ENCODE measurements at regions not wholly inside any gene's neighbourhood (a gene's known extent, or its start where the extent isn't known, plus 50 kb on each side); places are given as distances from the start of the nearest gene placed in this dataset.

DNA sequence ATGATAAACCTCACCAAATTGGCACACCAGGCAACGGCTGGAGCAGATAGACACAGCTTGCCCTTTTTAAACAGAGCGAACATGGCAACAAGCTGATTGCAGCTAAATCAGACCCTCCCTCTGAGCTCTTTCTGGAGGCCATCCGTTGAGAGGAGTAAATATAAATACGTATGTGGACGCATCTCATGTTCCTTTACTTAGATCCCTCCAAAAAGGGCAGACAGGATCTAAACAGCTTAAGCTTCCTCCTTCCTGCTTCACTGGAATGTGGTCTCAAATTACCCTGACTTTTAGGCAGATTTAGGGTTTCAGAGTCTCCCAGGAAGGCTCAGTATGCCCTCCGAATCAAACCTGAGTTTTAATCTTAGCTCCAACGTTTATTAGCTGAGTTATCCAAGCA is 204.7 kb upstream of the GOT2 start:
- Histone ChIP-seq H3K4me1 (ENCODE audit: control insufficient read depth, insufficient read depth, low read length) (no peaks in the 10 kb centered on the region), H3K9me3 (ENCODE audit: control insufficient read depth, insufficient read depth, low read depth, low read length) (no peaks in the 10 kb centered on the region), H3K27ac (ENCODE audit: low read length) (no peak overlapping the region), H3K4me3 (ENCODE audit: low read depth in 2 of 2, low read length in 2 of 2) (no peak overlapping the region), H3K36me3 (ENCODE audit: control insufficient read depth, insufficient read depth, low read length) (no peaks in the 10 kb centered on the region), H3K27me3 (ENCODE audit: control insufficient read depth, insufficient read depth, low read length) (no peaks in the 10 kb centered on the region)
- ChIA-PET POLR2A (no interaction called here), CTCF (no interaction called here)
- in situ Hi-C loops (cut with HindIII; ENCODE audit: low pct_unique_long_range_greater_than_20kb, low sequenced_read_pairs), result no loop called here
- ATAC-seq (no peak), DNase-seq (ENCODE audit: low read depth, low spot score) (no peak)
- no TSS peak for BruUV-seq (replicated peaks)
- intact Hi-C loops (cut with micrococcal nuclease; ENCODE audit: unreplicated experiment), result no loop called here
- TF ChIP-seq, protein P1, sequence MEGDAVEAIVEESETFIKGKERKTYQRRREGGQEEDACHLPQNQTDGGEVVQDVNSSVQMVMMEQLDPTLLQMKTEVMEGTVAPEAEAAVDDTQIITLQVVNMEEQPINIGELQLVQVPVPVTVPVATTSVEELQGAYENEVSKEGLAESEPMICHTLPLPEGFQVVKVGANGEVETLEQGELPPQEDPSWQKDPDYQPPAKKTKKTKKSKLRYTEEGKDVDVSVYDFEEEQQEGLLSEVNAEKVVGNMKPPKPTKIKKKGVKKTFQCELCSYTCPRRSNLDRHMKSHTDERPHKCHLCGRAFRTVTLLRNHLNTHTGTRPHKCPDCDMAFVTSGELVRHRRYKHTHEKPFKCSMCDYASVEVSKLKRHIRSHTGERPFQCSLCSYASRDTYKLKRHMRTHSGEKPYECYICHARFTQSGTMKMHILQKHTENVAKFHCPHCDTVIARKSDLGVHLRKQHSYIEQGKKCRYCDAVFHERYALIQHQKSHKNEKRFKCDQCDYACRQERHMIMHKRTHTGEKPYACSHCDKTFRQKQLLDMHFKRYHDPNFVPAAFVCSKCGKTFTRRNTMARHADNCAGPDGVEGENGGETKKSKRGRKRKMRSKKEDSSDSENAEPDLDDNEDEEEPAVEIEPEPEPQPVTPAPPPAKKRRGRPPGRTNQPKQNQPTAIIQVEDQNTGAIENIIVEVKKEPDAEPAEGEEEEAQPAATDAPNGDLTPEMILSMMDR (IDR thresholded peaks at IDR 0.05), result no peak
- TF ChIP-seq, protein P2, sequence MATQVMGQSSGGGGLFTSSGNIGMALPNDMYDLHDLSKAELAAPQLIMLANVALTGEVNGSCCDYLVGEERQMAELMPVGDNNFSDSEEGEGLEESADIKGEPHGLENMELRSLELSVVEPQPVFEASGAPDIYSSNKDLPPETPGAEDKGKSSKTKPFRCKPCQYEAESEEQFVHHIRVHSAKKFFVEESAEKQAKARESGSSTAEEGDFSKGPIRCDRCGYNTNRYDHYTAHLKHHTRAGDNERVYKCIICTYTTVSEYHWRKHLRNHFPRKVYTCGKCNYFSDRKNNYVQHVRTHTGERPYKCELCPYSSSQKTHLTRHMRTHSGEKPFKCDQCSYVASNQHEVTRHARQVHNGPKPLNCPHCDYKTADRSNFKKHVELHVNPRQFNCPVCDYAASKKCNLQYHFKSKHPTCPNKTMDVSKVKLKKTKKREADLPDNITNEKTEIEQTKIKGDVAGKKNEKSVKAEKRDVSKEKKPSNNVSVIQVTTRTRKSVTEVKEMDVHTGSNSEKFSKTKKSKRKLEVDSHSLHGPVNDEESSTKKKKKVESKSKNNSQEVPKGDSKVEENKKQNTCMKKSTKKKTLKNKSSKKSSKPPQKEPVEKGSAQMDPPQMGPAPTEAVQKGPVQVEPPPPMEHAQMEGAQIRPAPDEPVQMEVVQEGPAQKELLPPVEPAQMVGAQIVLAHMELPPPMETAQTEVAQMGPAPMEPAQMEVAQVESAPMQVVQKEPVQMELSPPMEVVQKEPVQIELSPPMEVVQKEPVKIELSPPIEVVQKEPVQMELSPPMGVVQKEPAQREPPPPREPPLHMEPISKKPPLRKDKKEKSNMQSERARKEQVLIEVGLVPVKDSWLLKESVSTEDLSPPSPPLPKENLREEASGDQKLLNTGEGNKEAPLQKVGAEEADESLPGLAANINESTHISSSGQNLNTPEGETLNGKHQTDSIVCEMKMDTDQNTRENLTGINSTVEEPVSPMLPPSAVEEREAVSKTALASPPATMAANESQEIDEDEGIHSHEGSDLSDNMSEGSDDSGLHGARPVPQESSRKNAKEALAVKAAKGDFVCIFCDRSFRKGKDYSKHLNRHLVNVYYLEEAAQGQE (IDR thresholded peaks at IDR 0.05; ENCODE audit: insufficient read depth in 1 of 2, low read depth in 2 of 2, low read length in 1 of 2), result no peak
- no peak for TF ChIP-seq SIN3A (IDR thresholded peaks at IDR 0.05; ENCODE audit: borderline replicate concordance, insufficient read depth, low read depth, low read length)
- no peak for TF ChIP-seq POLR2AphosphoS5 (IDR thresholded peaks at IDR 0.05; ENCODE audit: low read depth, low read length)
- TF ChIP-seq TCF7L2 (IDR thresholded peaks at IDR 0.05; ENCODE audit: low read depth, low read length), result no peak

DNA sequence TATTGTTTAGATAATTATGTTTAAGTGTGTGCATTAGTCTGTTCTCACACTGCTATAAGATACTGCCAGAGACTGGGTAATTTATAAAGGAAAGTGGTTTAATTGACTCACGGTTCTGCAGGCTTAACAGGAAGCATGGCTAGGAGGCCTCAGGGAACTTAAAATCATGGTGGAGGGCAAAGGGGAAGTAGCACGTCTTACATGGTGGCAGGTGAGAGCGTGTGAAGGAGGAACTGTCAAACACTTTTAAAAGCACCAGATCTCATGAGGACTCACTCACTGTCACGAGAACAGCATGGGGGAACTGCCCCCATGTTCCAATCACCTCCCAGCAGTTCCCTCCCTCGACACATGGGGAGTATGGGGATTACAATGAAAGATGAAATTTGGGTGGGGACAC is 203.5 kb upstream of the GOT2 start:
- H3K4me3 ChIP-seq (ENCODE audit: low read depth in 2 of 2, low read length in 2 of 2), result no peak overlapping the region
- ATAC-seq (no peak), DNase-seq (ENCODE audit: low read depth, low spot score) (no peak)
- POLR2A ChIA-PET, result no interaction called here
- no peaks in the 10 kb centered on the region for H3K4me1 ChIP-seq (ENCODE audit: control insufficient read depth, insufficient read depth, low read length)
- in situ Hi-C loops (cut with HindIII; ENCODE audit: low pct_unique_long_range_greater_than_20kb, low sequenced_read_pairs), result no loop called here
- BruUV-seq (replicated peaks), result no TSS peak
- no peak overlapping the region for H3K27ac ChIP-seq (ENCODE audit: low read length)
- H3K27me3 ChIP-seq (ENCODE audit: control insufficient read depth, insufficient read depth, low read length), result no peaks in the 10 kb centered on the region
- TF ChIP-seq TCF7L2 (IDR thresholded peaks at IDR 0.05; ENCODE audit: low read depth, low read length) (no peak), POLR2AphosphoS5 (IDR thresholded peaks at IDR 0.05; ENCODE audit: low read depth, low read length) (no peak), SIN3A (IDR thresholded peaks at IDR 0.05; ENCODE audit: borderline replicate concordance, insufficient read depth, low read depth, low read length) (no peak)
- TF ChIP-seq, protein P2 (IDR thresholded peaks at IDR 0.05; ENCODE audit: insufficient read depth in 1 of 2, low read depth in 2 of 2, low read length in 1 of 2), result no peak
- TF ChIP-seq, protein P1 (IDR thresholded peaks at IDR 0.05), result no peak
- intact Hi-C loops (cut with micrococcal nuclease; ENCODE audit: unreplicated experiment), result no loop called here
- H3K9me3 ChIP-seq (ENCODE audit: control insufficient read depth, insufficient read depth, low read depth, low read length), result no peaks in the 10 kb centered on the region
- CTCF ChIA-PET, result no interaction called here
- no peaks in the 10 kb centered on the region for H3K36me3 ChIP-seq (ENCODE audit: control insufficient read depth, insufficient read depth, low read length)

Data from Panc1 (cell line).